ENCODE measurements at regions not wholly inside any gene's neighbourhood (a gene's known extent, or its start where the extent isn't known, plus 50 kb on each side); places are given as distances from the start of the nearest gene placed in this dataset.

GRCh38 chr1:200330741-200331428, 79.0 kb downstream of the ZNF281 start:
- TF ChIP-seq CTCF (IDR thresholded peaks at IDR 0.05; ENCODE audit: borderline replicate concordance, extremely low read depth, low read length, poor library complexity, severe bottlenecking), result no peak
- TF ChIP-seq EZH2 (IDR thresholded peaks at IDR 0.05; ENCODE audit: borderline replicate concordance, low read depth, low read length, severe bottlenecking), result no peak
